ENCODE measurements at regions not wholly inside any gene's neighbourhood (a gene's known extent, or its start where the extent isn't known, plus 50 kb on each side); places are given as distances from the start of the nearest gene placed in this dataset.

GRCh38 chr18:41034413-41034812 is 920.6 kb upstream of the PIK3C3 start:
- no peak for DNase-seq (ENCODE audit: low read depth)

- DNase-seq (ENCODE audit: low read depth), result no peak
These were observed 929.4 kb upstream of the PIK3C3 start for GRCh38 chr18:41025666-41026065.

- no peak for DNase-seq (ENCODE audit: low read depth)
These were observed 930.2 kb upstream of the PIK3C3 start for GRCh38 chr18:41024792-41025191.

- DNase-seq (ENCODE audit: low read depth), result no peak
These were observed 932.5 kb upstream of the PIK3C3 start for GRCh38 chr18:41022484-41022883.

GRCh38 chr18:41021089-41021488 is 933.9 kb upstream of the PIK3C3 start:
- DNase-seq (ENCODE audit: low read depth), result no peak

GRCh38 chr18:41012194-41012593 is 942.8 kb upstream of the PIK3C3 start:
- DNase-seq (ENCODE audit: low read depth), result no peak

- no peak for DNase-seq (ENCODE audit: low read depth)
These were observed 945.1 kb upstream of the PIK3C3 start for GRCh38 chr18:41009926-41010325.

GRCh38 chr18:41004324-41004723 is 950.7 kb upstream of the PIK3C3 start:
- DNase-seq (ENCODE audit: low read depth), result no peak

- no peak for DNase-seq (ENCODE audit: low read depth)
These were observed 959.5 kb upstream of the PIK3C3 start for GRCh38 chr18:40995529-40995928.

- DNase-seq (ENCODE audit: low read depth), result no peak
These were observed 961.7 kb upstream of the PIK3C3 start for GRCh38 chr18:40993363-40993762.

- DNase-seq (ENCODE audit: low read depth), result no peak
These were observed 967.5 kb upstream of the PIK3C3 start for GRCh38 chr18:40987581-40987980.

- DNase-seq (ENCODE audit: low read depth), result no peak
These were observed 969.6 kb upstream of the PIK3C3 start for GRCh38 chr18:40985436-40985835.

GRCh38 chr18:40984856-40985255 is 970.2 kb upstream of the PIK3C3 start:
- DNase-seq (ENCODE audit: low read depth), result no peak

GRCh38 chr18:40983835-40984234 is 971.2 kb upstream of the PIK3C3 start:
- no peak for DNase-seq (ENCODE audit: low read depth)

GRCh38 chr18:40980171-40980570 is 974.9 kb upstream of the PIK3C3 start:
- no peak for DNase-seq (ENCODE audit: low read depth)

GRCh38 chr18:40976050-40976449 is 979.0 kb upstream of the PIK3C3 start:
- DNase-seq (ENCODE audit: low read depth), result no peak

- DNase-seq (ENCODE audit: low read depth), result no peak
These were observed 980.6 kb upstream of the PIK3C3 start for GRCh38 chr18:40974448-40974847.

GRCh38 chr18:40962784-40963183 is 992.2 kb upstream of the PIK3C3 start:
- no peak for DNase-seq (ENCODE audit: low read depth)

- no peak for DNase-seq (ENCODE audit: low read depth)
These were observed 997.4 kb upstream of the PIK3C3 start for GRCh38 chr18:40957533-40958070.

- no peak for DNase-seq (ENCODE audit: low read depth)
These were observed 998.8 kb upstream of the PIK3C3 start for GRCh38 chr18:40956213-40956612.

GRCh38 chr18:40955351-40955750 is 999.7 kb upstream of the PIK3C3 start:
- DNase-seq (ENCODE audit: low read depth), result no peak

GRCh38 chr18:40949114-40949950 is 1005.7 kb upstream of the PIK3C3 start:
- no peak for DNase-seq (ENCODE audit: low read depth)

- no peak for DNase-seq (ENCODE audit: low read depth)
These were observed 1010.5 kb upstream of the PIK3C3 start for GRCh38 chr18:40944576-40944975.

Data from T-helper 22 cell (primary cell).